HG03342 (cell line): ENCODE measurements at regions not wholly inside any gene's neighbourhood (a gene's known extent, or its start where the extent isn't known, plus 50 kb on each side); places are given as distances from the start of the nearest gene placed in this dataset.

ENCODE experiments used
- ATAC-seq: cut with Tn5 transposase; IDR thresholded peaks from one replicate; pipeline ENCODE4 v1.9.1; 2021; ENCODE audit warnings: mild to moderate bottlenecking, moderate library complexity; ENCODE audit not compliant: unreplicated experiment

GRCh38 chr13:21814604-21815003, 143.7 kb downstream of the FGF9 start:
- ATAC-seq: no peak

- ATAC-seq: no peak
Observed at GRCh38 chr13:21817878-21818277, 147.0 kb downstream of the FGF9 start.

GRCh38 chr13:21822029-21822428, 151.2 kb downstream of the FGF9 start:
- ATAC-seq: no peak

- no peak for ATAC-seq
Observed at GRCh38 chr13:21823416-21823815, 152.5 kb downstream of the FGF9 start.

- ATAC-seq: no peak
Observed at GRCh38 chr13:21823949-21824348, 153.1 kb downstream of the FGF9 start.

- ATAC-seq: no peak
Observed at GRCh38 chr13:21825186-21825585, 154.3 kb downstream of the FGF9 start.

- no peak for ATAC-seq
Observed at GRCh38 chr13:21825801-21826200, 154.9 kb downstream of the FGF9 start.

GRCh38 chr13:21826214-21827015, 155.5 kb downstream of the FGF9 start:
- no peak for ATAC-seq

- no peak for ATAC-seq
Observed at GRCh38 chr13:21831654-21832324, 160.9 kb downstream of the FGF9 start.

- ATAC-seq: no peak
Observed at GRCh38 chr13:21833921-21834320, 163.0 kb downstream of the FGF9 start.

- no peak for ATAC-seq
Observed at GRCh38 chr13:21834521-21834920, 163.6 kb downstream of the FGF9 start.

- ATAC-seq: no peak
Observed at GRCh38 chr13:21837288-21837687, 166.4 kb downstream of the FGF9 start.

- no peak for ATAC-seq
Observed at GRCh38 chr13:21837841-21838551, 167.1 kb downstream of the FGF9 start.

- no peak for ATAC-seq
Observed at GRCh38 chr13:21846605-21847004, 175.7 kb downstream of the FGF9 start.

GRCh38 chr13:21849323-21849722, 178.4 kb downstream of the FGF9 start:
- peak; percentile 95 for ATAC-seq

GRCh38 chr13:21850013-21851006, 179.4 kb downstream of the FGF9 start:
- no peak for ATAC-seq

GRCh38 chr13:21852043-21852442, 181.2 kb downstream of the FGF9 start:
- ATAC-seq: no peak

- ATAC-seq: no peak
Observed at GRCh38 chr13:21853779-21854178, 182.9 kb downstream of the FGF9 start.

GRCh38 chr13:21868823-21869222, 197.9 kb downstream of the FGF9 start:
- no peak for ATAC-seq

- no peak for ATAC-seq
Observed at GRCh38 chr13:21871382-21871781, 200.5 kb downstream of the FGF9 start.

- no peak for ATAC-seq
Observed at GRCh38 chr13:21871919-21872318, 201.0 kb downstream of the FGF9 start.
